Activated CD4-positive, alpha-beta T cell treated with anti-CD3 and anti-CD28 coated beads, Interleukin-2, amount 10 ng/mL, durations not matched to agents 24 days and 14 days (primary cell): ENCODE measurements at regions not wholly inside any gene's neighbourhood (a gene's known extent, or its start where the extent isn't known, plus 50 kb on each side); places are given as distances from the start of the nearest gene placed in this dataset.

ENCODE experiments used
- DNase-seq: peaks from one replicate; pipeline ENCODE4 v3.0.0; 2022
- H3K27ac Mint-ChIP-seq: one replicate; pipeline ENCODE4 v1.8.0; 2022; ENCODE audit warnings: mild to moderate bottlenecking, mixed read lengths
- H3K27me3 Mint-ChIP-seq: one replicate; pipeline ENCODE4 v1.8.0; 2022; ENCODE audit warnings: mixed read lengths
- H3K36me3 Mint-ChIP-seq: one replicate; pipeline ENCODE4 v1.8.0; 2022; ENCODE audit warnings: low read depth, mild to moderate bottlenecking, mixed read lengths
- H3K4me1 Mint-ChIP-seq: one replicate; pipeline ENCODE4 v1.8.0; 2021; ENCODE audit warnings: mixed read lengths
- H3K4me3 Mint-ChIP-seq: one replicate; pipeline ENCODE4 v1.8.0; 2022; ENCODE audit warnings: mild to moderate bottlenecking, moderate library complexity, mixed read lengths
- H3K9me3 Mint-ChIP-seq: one replicate; pipeline ENCODE4 v1.8.0; 2021; ENCODE audit warnings: mixed read lengths
- intact Hi-C: fragments of 100-400 bp; cut with micrococcal nuclease; formaldehyde crosslinking; loops from one replicate; pipeline ENCODE4 v1.15.1; 2023

DNA sequence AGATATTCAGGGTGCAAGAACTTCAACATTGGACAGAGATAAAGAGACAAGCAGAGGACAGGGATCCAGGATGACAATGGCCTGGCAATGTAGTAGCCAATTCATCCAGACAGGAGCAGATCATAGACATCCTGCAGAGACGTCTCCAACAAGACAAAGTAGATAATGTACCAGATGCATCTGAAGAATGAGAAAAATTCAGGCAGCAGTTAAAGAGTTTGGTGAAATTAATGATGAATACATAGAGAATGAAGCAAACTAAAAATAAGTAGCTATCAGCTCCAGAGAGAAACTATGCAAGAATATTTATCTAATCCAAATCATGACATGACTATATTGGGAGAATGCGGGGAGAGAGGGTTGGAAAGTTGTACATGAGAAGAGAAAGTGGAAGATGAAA lies 278.4 kb upstream of the DACH1 start:
- Mint-ChIP-seq H3K4me1 (no peaks in the 10 kb centered on the region), H3K9me3 (no peaks in the 10 kb centered on the region), H3K27me3 (no peaks in the 10 kb centered on the region), H3K4me3 (no peak overlapping the region), H3K36me3 (no peaks in the 10 kb centered on the region), H3K27ac (no peak overlapping the region)
- no peak for DNase-seq
- intact Hi-C loops: no loop called here

DNA sequence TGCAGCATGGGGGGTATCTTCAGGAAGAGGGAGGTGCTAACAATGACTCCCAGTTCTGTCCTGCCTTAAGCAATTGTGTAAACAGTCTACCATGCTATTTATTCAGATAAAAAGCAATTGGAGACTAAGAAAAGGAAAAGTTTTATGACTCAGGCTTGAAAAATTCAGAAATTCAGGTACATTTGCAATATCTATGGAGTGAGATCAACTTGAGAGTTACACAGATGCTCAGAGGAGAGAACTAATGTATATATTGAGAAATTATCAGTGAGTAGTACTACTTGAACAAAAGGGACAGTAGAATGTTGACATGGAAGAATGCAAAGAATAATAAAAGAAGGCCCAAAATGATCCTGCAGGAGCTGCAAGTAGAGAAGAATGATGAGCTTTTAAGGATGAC lies 277.6 kb upstream of the DACH1 start:
- DNase-seq: no peak
- no peak overlapping the region for H3K4me3 Mint-ChIP-seq
- H3K4me1 Mint-ChIP-seq: no peaks in the 10 kb centered on the region
- intact Hi-C loops: no loop called here
- H3K36me3 Mint-ChIP-seq: no peaks in the 10 kb centered on the region
- H3K27ac Mint-ChIP-seq: no peak overlapping the region
- H3K27me3 Mint-ChIP-seq: no peaks in the 10 kb centered on the region
- H3K9me3 Mint-ChIP-seq: no peaks in the 10 kb centered on the region

DNA sequence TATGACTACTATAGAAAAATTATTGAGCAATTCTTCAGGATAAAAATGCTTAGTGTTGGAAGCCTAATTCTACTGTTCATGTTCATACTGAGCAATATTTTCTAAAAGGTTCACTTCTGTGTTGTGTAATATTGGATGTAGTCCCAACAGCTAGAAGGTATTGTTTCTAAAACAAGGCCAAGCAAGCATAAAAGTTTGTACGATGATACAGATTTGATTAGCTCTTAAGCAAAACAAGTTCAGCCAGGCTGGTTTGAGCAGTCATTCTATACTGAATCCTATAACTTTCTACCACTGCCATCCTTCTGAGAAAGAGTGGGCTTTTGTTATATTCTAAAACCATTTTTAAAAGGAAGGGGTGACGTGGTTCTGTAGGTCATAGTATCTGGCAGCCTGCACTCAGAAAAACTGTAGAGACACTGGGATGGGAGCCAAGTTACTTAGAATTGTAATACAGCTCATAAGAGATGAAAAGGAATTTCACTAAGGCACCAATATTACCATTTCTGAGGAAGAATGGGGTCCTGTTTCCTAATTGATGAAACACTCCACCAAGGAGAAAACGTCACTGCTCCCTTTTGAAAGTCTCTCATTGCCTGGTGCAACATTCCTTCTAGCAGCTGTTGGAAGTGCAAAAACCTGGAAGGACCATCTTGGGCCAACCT lies 275.0 kb upstream of the DACH1 start:
- DNase-seq: no peak
- Mint-ChIP-seq H3K4me3 (no peak overlapping the region), H3K4me1 (no peaks in the 10 kb centered on the region), H3K27ac (no peak overlapping the region), H3K36me3 (no peaks in the 10 kb centered on the region), H3K9me3 (no peaks in the 10 kb centered on the region), H3K27me3 (no peaks in the 10 kb centered on the region)
- intact Hi-C loops: no loop called here

DNA sequence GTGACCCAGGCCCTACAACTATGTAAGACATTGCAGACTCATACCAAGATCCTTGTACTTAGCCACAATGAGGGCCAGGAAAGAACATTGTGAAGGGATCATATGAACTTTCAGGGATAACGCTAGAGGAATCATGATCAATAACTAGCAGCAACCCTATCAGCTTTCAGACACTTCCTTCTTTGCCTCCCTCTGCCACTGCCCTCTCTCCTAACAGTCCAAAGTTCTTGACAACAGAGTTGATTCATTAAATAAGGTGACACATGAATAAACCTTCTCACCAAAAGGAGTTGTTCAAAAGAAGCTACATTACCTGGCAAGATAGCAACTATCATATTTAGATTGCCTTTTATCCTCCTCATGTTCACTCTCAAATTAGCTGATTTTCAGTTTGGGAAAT lies 272.2 kb upstream of the DACH1 start:
- intact Hi-C loops: no loop called here

DNA sequence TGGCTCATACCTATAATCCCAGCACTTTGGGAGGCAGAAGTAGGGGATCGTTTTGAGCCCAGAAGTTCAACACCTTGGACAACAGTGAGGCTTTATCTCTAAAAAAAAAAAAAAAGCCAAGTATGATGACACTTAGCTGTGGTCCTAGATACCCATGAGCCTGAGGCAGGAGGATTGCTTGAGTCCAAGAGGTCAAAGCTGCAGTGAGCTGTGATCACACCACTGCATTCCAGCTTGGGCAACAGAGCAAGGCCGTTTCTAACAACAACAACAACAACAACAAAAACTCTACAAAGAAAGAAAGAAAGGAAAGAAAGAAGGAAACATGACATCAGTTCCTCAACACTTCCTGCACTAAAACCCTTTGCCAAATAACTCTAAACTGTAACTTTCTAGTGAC lies 265.1 kb upstream of the DACH1 start:
- no peak overlapping the region for H3K27ac Mint-ChIP-seq
- no peak overlapping the region for H3K4me3 Mint-ChIP-seq
- H3K27me3 Mint-ChIP-seq: no peaks in the 10 kb centered on the region
- intact Hi-C loops: no loop called here
- H3K9me3 Mint-ChIP-seq: no peaks in the 10 kb centered on the region
- no peak for DNase-seq
- no peaks in the 10 kb centered on the region for H3K4me1 Mint-ChIP-seq
- no peaks in the 10 kb centered on the region for H3K36me3 Mint-ChIP-seq

More for the DNA sequence above, 272.2 kb upstream of the DACH1 start:
- Mint-ChIP-seq H3K4me3 (no peak overlapping the region), H3K9me3 (no peaks in the 10 kb centered on the region), H3K27ac (no peak overlapping the region), H3K36me3 (no peaks in the 10 kb centered on the region), H3K27me3 (no peaks in the 10 kb centered on the region), H3K4me1 (no peaks in the 10 kb centered on the region)
- no peak for DNase-seq

DNA sequence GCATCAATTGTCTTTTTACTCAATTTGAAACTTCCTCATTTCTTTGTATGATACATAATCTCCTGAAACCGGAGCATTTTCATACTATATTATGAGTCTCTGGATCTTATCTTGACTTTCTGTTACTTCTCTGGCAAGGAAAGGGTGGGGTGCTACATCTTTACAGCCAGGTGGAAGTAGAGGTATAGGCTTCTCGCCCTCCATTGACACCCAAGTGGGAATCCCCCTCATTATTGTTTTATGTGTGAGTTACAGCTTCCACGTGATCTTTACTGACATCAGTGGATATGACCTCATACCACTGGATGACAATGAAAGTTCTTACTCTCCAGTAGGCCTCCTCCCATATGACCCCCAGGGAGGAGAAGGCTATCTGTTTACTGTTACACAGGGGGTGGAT lies 262.1 kb upstream of the DACH1 start:
- Mint-ChIP-seq H3K27ac (no peak overlapping the region), H3K27me3 (no peaks in the 10 kb centered on the region), H3K9me3 (no peaks in the 10 kb centered on the region), H3K36me3 (no peaks in the 10 kb centered on the region), H3K4me1 (no peaks in the 10 kb centered on the region), H3K4me3 (no peak overlapping the region)
- no peak for DNase-seq
- intact Hi-C loops: no loop called here

DNA sequence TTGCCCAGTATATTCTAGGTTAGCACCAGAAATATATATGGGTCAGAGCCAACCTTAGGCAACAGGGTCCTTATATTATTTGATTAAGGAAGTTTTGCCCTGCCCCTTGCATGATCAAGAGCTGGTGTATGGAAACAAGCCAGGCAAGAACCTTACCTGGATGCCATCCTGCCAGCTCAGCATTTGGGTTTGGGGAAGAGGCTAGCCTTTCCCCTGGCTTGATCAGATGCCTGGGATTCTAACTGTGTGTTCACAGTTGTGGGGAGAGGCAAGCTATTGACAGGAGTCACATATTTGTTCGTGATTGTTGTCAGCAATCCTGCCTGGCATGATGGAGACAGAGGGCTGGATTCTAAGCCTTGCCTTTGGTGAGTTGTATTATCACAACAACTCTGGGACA lies 260.0 kb upstream of the DACH1 start:
- H3K4me1 Mint-ChIP-seq: no peaks in the 10 kb centered on the region
- H3K27me3 Mint-ChIP-seq: no peaks in the 10 kb centered on the region
- H3K9me3 Mint-ChIP-seq: no peaks in the 10 kb centered on the region
- H3K27ac Mint-ChIP-seq: no peak overlapping the region
- no peak overlapping the region for H3K4me3 Mint-ChIP-seq
- DNase-seq: no peak
- H3K36me3 Mint-ChIP-seq: no peaks in the 10 kb centered on the region
- intact Hi-C loops: no loop called here

DNA sequence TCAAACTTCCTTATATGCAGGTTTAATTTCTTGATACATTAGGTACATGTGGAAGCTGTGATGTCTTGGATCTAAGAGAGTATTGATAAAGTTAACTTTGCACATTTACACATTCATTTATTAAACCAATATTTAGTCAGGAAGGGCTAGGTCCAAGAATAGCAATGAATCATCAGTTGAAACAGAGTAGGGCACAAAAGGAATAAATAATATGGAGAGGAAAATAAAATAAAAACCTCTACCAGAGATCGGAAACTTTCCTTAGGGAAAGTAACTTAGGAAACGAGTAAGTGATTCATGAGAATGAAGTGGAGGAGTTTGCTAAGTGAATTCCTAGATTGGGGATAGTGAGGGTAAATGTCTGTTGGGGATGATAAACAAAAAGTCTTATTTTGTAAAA lies 259.4 kb upstream of the DACH1 start:
- intact Hi-C loops: no loop called here
- H3K9me3 Mint-ChIP-seq: no peaks in the 10 kb centered on the region
- no peaks in the 10 kb centered on the region for H3K27me3 Mint-ChIP-seq
- no peak overlapping the region for H3K27ac Mint-ChIP-seq
- H3K4me3 Mint-ChIP-seq: no peak overlapping the region
- no peak for DNase-seq
- no peaks in the 10 kb centered on the region for H3K36me3 Mint-ChIP-seq
- no peaks in the 10 kb centered on the region for H3K4me1 Mint-ChIP-seq

DNA sequence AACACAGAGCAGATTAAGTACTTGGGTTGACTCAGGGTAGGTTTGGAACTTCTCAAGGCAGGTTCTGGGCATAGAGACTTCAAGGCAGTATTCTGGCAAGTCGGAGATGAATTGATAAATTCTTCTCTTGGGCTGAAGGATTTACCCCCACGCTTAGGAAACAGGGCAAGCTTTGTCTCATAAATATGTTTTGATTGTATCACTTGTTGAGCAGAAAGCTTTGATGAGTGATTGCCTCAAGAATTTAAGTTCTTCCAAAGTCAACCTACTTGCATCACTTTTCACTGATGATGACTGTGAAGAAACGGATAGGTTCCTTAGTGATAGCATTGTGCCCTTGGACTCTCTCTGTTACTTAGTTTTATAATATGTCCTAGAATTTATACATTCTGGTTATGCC lies 258.6 kb upstream of the DACH1 start:
- Mint-ChIP-seq H3K36me3 (no peaks in the 10 kb centered on the region), H3K27ac (no peak overlapping the region)
- intact Hi-C loops: no loop called here

DNA sequence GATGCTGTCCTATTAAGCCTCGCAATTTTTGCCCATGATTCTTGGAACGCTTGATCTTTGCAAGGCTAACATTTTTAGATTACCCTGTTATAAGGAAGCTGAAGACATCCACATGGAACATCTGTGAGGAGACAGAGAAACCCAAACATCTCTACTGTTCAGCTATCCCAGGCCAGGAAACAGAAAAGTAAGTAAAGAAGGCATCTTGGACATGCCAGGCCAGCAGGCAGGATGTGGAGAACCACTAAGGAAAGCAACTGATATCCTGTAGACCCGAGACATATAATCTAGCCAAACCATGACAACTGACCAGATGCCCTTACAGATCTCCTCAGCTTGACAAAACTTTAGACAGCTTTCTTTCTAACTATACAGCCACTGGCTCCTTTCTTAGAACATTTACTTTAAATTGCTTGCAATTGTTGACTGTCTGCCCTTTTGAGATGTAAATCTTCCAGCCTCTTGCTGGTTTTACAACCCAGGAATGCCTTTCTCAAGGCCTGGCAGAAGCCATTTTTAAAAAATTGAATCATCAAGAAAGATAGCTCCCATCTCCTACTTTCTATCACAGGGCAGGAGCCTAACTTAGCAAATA lies 255.8 kb upstream of the DACH1 start:
- Mint-ChIP-seq H3K4me1 (no peaks in the 10 kb centered on the region), H3K36me3 (no peaks in the 10 kb centered on the region), H3K9me3 (no peaks in the 10 kb centered on the region), H3K4me3 (no peak overlapping the region), H3K27ac (no peak overlapping the region), H3K27me3 (no peaks in the 10 kb centered on the region)
- DNase-seq: no peak
- intact Hi-C loops: no loop called here

More for the DNA sequence above, 258.6 kb upstream of the DACH1 start:
- no peaks in the 10 kb centered on the region for H3K27me3 Mint-ChIP-seq
- no peak overlapping the region for H3K4me3 Mint-ChIP-seq
- H3K4me1 Mint-ChIP-seq: no peaks in the 10 kb centered on the region
- no peak for DNase-seq
- no peaks in the 10 kb centered on the region for H3K9me3 Mint-ChIP-seq

DNA sequence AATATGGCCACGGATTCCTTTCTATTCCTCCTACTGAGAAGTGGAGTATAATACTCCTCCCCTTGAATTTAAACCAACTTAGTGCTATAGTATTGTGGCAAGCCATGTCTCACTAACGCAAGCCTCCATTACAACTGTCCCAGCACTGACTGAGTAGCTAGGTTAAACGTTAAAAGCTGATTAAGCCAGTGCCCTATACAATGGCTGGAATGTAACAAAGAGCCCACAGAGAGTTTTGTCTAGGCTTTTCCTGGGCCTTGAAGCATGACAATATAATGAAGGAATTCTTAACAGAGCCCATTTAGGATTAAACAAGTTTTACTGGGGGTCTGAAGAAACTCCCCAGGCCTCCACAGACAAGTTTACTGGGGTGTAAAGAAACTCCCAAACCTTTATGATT lies 254.5 kb upstream of the DACH1 start:
- intact Hi-C loops: no loop called here
- H3K4me1 Mint-ChIP-seq: no peaks in the 10 kb centered on the region
- no peaks in the 10 kb centered on the region for H3K9me3 Mint-ChIP-seq
- no peak overlapping the region for H3K4me3 Mint-ChIP-seq
- no peaks in the 10 kb centered on the region for H3K36me3 Mint-ChIP-seq
- no peak overlapping the region for H3K27ac Mint-ChIP-seq
- H3K27me3 Mint-ChIP-seq: no peaks in the 10 kb centered on the region
- no peak for DNase-seq

DNA sequence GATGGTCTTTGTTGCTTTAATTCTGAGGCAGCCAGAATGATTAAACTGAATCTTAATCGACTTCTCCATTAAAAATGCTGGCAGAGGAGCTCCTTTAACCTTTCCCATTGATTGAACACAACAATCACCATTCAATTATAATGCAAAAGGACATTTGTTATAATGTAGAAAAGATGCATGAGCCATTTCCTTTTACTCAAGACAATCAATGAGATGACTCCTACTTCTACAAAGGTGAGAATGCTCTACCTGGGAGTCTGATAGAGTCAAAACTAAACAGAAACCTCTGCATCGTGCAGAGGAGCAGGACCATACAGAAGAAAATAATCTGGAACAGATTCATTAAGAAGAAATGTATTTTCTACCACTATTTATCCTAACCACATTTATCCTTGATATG lies 253.6 kb upstream of the DACH1 start:
- Mint-ChIP-seq H3K4me3 (no peak overlapping the region), H3K27ac (no peak overlapping the region), H3K27me3 (no peaks in the 10 kb centered on the region), H3K9me3 (no peaks in the 10 kb centered on the region), H3K4me1 (no peaks in the 10 kb centered on the region), H3K36me3 (no peaks in the 10 kb centered on the region)
- DNase-seq: no peak
- intact Hi-C loops: no loop called here

DNA sequence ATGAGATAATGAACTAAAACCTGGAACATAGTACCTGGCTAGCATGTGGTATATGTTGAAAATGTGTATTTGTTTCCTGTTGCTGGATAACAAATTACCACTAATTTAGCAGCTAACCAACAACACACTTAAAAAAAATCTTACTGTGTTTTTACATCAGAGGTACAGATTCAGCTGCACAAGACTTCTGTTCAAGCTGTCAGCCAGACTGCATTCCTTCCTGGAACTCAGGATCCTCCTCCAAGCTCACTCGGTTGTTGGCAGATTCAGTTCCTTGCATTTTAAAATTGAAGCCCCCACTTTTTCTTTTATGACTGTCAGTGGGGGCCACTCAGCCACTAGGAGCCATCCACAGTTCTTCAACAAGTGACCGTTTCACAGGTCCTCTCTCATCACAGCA lies 246.9 kb upstream of the DACH1 start:
- no peak for DNase-seq
- Mint-ChIP-seq H3K36me3 (no peaks in the 10 kb centered on the region), H3K4me1 (no peaks in the 10 kb centered on the region), H3K27me3 (no peaks in the 10 kb centered on the region), H3K9me3 (no peaks in the 10 kb centered on the region), H3K27ac (no peak overlapping the region), H3K4me3 (no peak overlapping the region)
- intact Hi-C loops: no loop called here

DNA sequence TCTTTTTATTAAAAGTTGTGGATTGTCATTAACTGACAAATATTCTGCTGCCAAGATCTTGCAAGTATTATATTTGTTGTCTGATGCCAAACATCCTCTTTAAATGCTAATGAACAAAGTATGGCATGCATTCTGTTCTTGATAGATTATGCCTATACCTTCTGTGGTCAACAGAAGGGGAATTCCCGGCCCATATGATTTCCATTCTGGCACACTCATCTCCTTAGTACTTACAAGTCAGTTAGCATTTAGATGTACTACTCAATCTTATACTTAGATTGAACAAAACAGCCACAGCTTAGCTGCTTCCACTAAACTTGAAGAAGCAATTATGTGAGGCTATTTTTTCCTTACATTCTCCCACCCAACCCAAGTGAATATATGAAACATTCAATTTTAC lies 246.1 kb upstream of the DACH1 start:
- Mint-ChIP-seq H3K27ac (no peak overlapping the region), H3K4me1 (no peaks in the 10 kb centered on the region), H3K27me3 (no peaks in the 10 kb centered on the region), H3K4me3 (no peak overlapping the region), H3K9me3 (no peaks in the 10 kb centered on the region), H3K36me3 (no peaks in the 10 kb centered on the region)
- no peak for DNase-seq
- intact Hi-C loops: no loop called here

DNA sequence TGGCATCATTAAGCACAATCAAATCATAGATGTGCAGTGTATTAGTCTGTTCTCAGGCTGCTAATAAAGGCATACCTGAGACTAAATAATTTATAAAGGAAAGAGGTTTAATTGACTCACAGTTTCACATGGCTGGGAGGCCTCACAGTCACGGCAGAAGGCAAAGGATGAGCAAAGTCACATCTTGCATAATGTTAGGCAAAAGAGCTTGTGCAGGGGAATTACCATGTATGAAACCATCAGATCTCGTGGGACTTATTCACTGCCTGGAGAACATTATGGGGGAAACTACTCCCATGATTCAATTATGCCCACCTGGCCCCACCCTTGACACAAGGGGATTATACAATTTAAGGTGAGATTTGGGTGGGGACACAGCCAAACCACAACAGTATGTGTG lies 245.2 kb upstream of the DACH1 start:
- no peak overlapping the region for H3K4me3 Mint-ChIP-seq
- intact Hi-C loops: no loop called here
- no peaks in the 10 kb centered on the region for H3K36me3 Mint-ChIP-seq
- H3K9me3 Mint-ChIP-seq: no peaks in the 10 kb centered on the region
- no peak for DNase-seq
- H3K27ac Mint-ChIP-seq: no peak overlapping the region
- H3K27me3 Mint-ChIP-seq: no peaks in the 10 kb centered on the region
- no peaks in the 10 kb centered on the region for H3K4me1 Mint-ChIP-seq
